CD1c-positive myeloid dendritic cell (primary cell): ENCODE measurements at regions not wholly inside any gene's neighbourhood (a gene's known extent, or its start where the extent isn't known, plus 50 kb on each side); places are given as distances from the start of the nearest gene placed in this dataset.

Experiments
- DNase-seq: peaks from one replicate; pipeline ENCODE4 v3.0.0-alpha.2; 2016; ENCODE audit errors: extremely low spot score

DNA sequence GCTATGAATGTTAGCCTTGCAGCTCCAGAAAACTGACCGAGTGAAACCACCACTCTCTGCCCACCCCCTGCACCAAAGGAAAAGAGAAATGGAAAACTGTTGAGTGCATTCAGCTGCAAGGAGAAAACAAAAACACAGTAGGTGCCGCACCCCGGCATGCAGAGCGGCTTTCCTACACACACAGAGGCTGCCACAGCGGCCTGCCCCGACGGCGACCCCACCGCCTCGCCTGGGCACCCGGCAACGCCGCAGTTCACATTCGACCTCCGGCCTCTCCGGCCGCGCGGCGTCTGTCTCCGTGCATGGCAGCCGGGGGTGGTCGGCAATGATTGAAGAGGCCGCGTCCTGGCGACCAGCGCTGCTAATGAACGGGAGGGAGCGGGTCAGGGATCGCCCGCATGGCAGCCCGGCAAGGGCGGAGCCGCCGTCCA, 417.1 kb upstream of the SALL3 start:
- no peak for DNase-seq

DNA sequence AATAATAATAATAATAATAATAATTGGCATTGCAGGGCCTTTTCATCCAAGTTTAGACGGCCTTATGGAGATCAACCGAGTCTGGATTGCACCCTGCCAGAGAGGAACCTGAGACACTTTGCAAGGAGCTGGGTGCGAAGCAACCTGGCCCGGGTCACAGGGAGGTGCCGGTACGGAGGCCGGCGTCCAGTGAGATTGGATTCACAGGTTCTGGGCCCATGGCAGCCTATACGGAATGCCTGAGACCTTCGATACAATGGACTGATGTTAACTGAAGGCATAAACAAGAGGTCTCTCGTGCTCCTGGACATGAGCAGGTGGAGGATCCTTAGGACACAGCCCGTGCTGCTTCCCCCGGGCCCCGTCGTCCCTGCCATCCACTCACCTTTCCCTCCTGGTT, 416.5 kb upstream of the SALL3 start:
- no peak for DNase-seq

- no peak for DNase-seq
These were observed 415.6 kb upstream of the SALL3 start for GRCh38 chr18:78564030-78564429.

DNA sequence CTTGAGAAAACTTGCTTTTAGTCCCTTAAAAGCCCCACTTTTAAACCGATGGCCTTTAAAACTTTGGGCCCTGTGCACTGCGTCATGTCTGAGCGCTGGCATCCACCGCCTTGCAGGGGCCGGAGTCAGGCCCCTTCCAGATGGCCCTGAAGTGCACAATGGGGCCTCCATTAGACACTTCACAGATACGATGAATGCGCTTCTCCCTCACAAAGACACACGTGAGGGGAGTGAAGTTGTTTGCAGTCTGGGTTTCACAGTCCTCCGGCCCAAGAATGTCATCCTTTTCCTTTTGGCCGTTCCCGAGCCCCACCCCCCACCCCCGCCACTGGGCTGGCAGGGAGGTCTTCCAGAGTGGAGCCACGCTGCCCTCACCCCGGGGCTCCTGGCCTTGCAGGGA, 415.1 kb upstream of the SALL3 start:
- DNase-seq = no peak

DNA sequence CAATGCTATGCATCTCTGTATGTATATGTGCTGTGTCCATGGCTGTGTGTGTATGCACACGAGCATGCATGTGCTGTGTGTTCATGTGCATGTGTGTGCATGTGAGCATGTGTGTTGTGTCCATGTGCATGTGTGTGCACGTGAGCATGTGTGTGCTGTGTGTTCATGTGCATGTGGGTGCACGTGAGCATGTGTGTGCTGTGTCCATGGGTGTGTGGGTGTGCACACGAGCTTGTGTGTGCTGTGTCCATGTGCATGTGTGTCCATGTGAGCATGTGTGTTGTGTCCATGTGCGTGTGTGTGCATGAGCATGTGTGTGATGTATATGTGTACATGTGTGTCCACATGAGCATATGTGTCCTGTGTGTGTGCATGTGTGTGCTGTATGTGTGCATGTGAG, 414.4 kb upstream of the SALL3 start:
- DNase-seq = no peak

GRCh38 chr18:78566065-78566464, 413.6 kb upstream of the SALL3 start:
- DNase-seq = no peak

DNA sequence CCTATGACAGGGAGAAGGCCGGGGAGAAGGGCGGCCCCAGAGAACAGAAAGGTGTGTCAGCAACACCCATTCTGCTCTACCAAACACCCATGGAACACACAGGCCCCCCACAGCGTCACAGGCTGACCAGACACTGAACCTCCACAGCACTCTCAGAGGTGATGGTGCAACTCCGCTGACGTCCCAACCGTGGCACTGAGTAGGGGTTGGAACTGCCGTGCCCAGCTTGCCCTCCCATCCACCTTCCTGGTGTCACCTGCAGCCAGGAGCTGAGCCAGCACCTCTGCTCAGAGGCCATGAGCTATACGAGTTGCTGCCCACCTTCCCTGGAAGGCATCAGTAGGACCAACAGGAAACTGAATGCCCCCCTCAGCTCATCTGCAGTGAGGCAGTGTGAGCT, 412.9 kb upstream of the SALL3 start:
- no peak for DNase-seq

- DNase-seq = no peak
These were observed 408.4 kb upstream of the SALL3 start for GRCh38 chr18:78571063-78571785.

DNA sequence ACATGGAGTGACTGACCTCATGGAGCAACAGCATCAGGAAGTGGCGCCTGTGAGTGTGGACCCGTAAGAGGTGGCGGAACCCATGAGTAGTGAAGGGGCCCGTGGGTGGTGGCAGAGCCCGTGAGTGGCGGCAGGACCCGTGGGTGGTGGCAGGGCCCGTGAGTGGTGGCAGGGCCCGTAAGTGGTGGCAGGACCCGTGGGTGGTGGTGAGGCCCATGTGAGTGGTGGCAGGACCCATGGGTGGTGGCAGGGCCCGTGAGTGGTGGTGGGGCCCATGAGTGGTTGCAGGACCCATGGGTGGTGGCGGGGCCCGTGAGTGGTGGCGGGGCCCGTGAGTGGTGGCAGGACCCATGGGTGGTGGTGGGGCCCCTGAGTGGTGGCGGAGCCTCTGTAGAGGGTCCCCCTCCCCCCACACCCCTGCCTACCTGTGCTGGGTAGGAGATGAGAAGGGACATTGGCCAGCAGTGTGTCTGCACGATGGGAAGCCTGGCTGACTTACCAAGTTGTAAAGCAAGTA, 407.7 kb upstream of the SALL3 start:
- DNase-seq = no peak

GRCh38 chr18:78573773-78574172, 405.8 kb upstream of the SALL3 start:
- no peak for DNase-seq

DNA sequence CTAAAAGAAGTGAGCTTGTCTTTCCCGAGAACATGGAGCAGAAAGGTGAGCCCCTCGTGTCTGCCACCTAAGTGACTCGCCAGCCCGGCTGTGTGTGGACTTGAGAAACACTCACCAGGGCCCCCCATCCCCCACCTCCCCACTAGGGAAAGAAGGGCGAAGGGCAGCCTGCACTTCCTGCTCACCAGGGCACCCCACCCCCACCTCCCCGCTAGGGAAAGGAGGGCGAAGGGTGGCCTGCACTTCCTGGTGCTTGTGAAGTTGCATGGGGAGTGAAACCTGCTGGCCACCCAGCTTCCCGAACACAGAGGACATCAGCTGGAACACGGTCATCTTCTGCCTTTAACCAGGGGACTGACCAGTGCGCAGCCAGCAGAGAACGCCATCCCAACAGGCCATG, 402.7 kb upstream of the SALL3 start:
- no peak for DNase-seq

DNA sequence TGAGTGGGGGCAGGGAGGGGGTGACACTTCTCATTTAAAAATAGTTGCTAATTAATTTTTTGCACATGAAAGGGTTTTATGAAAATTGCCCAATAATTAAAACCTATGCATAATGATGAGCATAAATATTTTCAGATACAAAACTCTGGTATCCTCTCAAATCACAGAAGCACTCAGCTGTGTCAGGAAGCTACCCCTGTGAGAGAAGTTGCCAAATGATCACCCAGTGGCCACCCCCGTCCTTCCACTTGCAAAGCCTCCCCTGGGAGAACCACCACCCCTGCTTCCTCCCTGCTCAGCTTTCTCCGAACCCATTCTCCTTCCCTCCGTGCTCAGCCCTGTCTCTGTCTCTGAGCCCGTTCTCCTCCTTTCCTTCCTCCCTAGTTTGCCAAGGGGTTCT, 400.2 kb upstream of the SALL3 start:
- no peak for DNase-seq

DNA sequence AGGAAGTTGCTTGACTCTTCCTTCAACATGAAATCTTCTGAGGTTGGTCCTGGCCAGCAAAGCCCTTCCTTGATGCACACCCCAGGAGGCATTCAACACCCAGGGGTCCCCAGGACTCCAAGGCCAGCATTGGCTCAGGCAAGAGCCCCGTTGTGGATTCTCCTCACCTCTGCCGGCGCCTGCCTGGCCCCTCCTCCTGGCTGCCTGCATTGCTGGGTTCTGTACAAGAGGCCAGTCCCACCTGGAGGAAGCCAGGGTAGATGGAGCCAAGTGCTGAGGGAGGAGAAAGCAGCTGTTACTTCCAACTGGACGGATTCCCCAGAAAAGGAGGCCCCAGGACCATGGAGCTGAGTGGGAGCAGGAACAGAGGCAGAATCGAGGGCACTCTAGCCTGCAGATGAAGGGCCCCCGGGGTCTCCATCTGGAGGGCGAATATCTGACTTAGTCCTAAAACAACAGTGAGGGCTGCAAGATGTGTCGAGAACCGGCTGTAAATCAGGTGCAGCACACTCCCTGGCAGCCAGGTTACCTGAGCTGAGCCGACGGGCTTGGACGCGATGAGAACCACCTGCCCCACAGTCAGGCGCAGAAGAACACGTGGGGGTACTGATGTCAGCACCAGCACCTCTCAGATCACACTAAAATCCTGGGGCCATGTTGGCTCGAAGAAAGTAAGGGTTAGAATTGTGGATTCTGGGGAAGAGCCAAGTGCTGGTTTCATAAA, 399.6 kb upstream of the SALL3 start:
- DNase-seq = no peak

GRCh38 chr18:78580835-78581339, 398.7 kb upstream of the SALL3 start:
- no peak for DNase-seq

GRCh38 chr18:78582181-78582709, 397.4 kb upstream of the SALL3 start:
- DNase-seq = no peak

- DNase-seq = no peak
These were observed 396.5 kb upstream of the SALL3 start for GRCh38 chr18:78582898-78583738.

GRCh38 chr18:78583739-78584458, 395.7 kb upstream of the SALL3 start:
- DNase-seq = no peak

DNA sequence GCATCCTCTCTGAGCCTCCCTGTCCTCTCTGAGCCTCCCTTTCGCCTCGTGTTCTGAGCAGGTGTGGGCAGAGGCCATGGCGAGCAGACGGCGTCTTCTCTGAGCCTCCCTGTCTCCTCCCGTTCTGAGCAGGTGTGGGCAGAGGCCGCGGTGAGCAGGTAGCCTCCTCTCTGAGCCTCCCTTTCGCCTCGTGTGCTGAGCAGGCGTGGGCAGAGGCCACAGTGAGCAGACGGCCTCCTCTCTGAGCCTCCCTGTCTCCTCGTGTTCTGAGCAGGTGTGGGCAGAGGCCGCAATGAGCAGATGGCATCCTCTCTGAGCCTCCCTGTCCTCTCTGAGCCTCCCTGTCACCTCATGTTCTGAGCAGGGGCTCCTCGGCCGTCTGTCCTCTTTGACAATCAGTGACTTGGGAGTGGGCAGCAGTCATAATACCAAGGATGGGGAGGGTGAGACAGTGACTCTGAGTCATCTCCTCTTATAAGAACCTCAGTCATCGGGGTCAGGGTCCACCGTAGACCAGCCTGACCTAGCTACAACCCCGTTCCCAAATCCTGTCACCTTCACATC, 395.1 kb upstream of the SALL3 start:
- DNase-seq = no peak

GRCh38 chr18:78586586-78586985, 393.0 kb upstream of the SALL3 start:
- DNase-seq = no peak

DNA sequence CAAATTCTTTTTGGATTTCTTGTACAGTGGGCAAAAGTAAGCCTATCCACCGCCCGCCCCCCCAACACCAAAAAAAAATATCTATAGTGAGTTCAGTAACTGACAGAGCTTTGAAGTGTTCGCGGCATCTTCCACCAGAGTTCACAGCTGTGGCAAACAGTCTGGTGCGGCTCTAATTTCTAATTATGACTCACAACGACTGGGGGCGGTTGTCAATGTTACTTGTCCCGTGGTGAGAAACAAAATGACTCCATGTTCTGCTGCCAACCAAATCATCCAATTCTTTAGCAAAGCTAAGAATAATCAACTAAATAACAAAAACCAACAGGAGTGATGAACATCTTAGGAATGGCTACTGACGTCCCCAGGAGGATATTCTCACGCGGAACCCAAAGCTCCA, 392.5 kb upstream of the SALL3 start:
- DNase-seq = no peak
